WTC11 (cell line): ENCODE measurements at regions not wholly inside any gene's neighbourhood (a gene's known extent, or its start where the extent isn't known, plus 50 kb on each side); places are given as distances from the start of the nearest gene placed in this dataset.

Experiments
- ATAC-seq: fragments of 200-7000 bp; cut with Tn5 transposase; 2 replicates; pipeline ENCODE4 v1.10.0; 2021; ENCODE audit warnings: mild to moderate bottlenecking, moderate library complexity
- CTCF ChIA-PET: fragments of 300-600 bp; sonication (Branson Sonifier 250); formaldehyde crosslinking; loops from one replicate; lab custom pipeline; 2021; ENCODE audit warnings: antibody characterized with exemption; lab: Charles Lee
- POLR2A ChIA-PET: fragments of 350-600 bp; sonication (Branson Sonifier 250); formaldehyde crosslinking; loops from one replicate; lab custom pipeline; 2021; ENCODE audit warnings: antibody characterized with exemption; lab: Charles Lee
- DNase-seq: peaks from one replicate; pipeline ENCODE4 v3.0.0; 2021; ENCODE audit warnings: low spot score
- H3K27ac Mint-ChIP-seq: 2 replicates; pipeline ENCODE4 v1.8.0; 2021; ENCODE audit warnings: mixed read lengths
- H3K27me3 Mint-ChIP-seq: 2 replicates; pipeline ENCODE4 v1.8.0; 2021; ENCODE audit warnings: low read depth, mild to moderate bottlenecking, moderate library complexity, mixed read lengths
- H3K36me3 Mint-ChIP-seq: 2 replicates; pipeline ENCODE4 v1.8.0; 2021; ENCODE audit warnings: mixed read lengths
- H3K4me1 Mint-ChIP-seq: 2 replicates; pipeline ENCODE4 v1.8.0; 2022; ENCODE audit warnings: mixed read lengths
- H3K4me3 Mint-ChIP-seq: 2 replicates; pipeline ENCODE4 v1.8.0; 2021; ENCODE audit warnings: mild to moderate bottlenecking, moderate library complexity, mixed read lengths
- H3K9me3 Mint-ChIP-seq: 2 replicates; pipeline ENCODE4 v1.8.0; 2021; ENCODE audit warnings: mixed read lengths
- ATF1 ChIP-seq: sonication (generic); formaldehyde crosslinking; IDR thresholded peaks from 2 replicates; pipeline ENCODE4 v1.8.1; 2023; ENCODE audit warnings: mild to moderate bottlenecking, moderate library complexity, missing genetic modification reagents
- EMX1 ChIP-seq: fragments of 250-450 bp; sonication (Bioruptor Pico); IDR thresholded peaks from 2 replicates; pipeline ENCODE4 v1.8.0; 2021; ENCODE audit warnings: mild to moderate bottlenecking
- FOXJ3 ChIP-seq: sonication (generic); formaldehyde crosslinking; IDR thresholded peaks from 2 replicates; pipeline ENCODE4 v1.9.0; 2021; ENCODE audit warnings: missing genetic modification reagents, mild to moderate bottlenecking, borderline replicate concordance
- FOXK1 ChIP-seq: sonication (generic); formaldehyde crosslinking; IDR thresholded peaks from 2 replicates; pipeline ENCODE4 v1.8.0; 2022; ENCODE audit warnings: mild to moderate bottlenecking, moderate library complexity, missing genetic modification reagents
- GABPB1 ChIP-seq: sonication (generic); formaldehyde crosslinking; IDR thresholded peaks from 2 replicates; pipeline ENCODE4 v1.8.1; 2023; ENCODE audit warnings: mild to moderate bottlenecking, missing genetic modification reagents
- NFATC4 ChIP-seq: fragments of 250-450 bp; sonication (Bioruptor Pico); IDR thresholded peaks from 2 replicates; pipeline ENCODE4 v1.9.0; 2021; ENCODE audit warnings: mild to moderate bottlenecking
- NFE2L1 ChIP-seq: sonication (generic); formaldehyde crosslinking; IDR thresholded peaks from 2 replicates; pipeline ENCODE4 v1.8.1; 2023; ENCODE audit warnings: missing genetic modification reagents
- NR1H2 ChIP-seq: sonication (generic); formaldehyde crosslinking; IDR thresholded peaks from 2 replicates; pipeline ENCODE4 v1.9.0; 2021; ENCODE audit warnings: mild to moderate bottlenecking, moderate library complexity, missing genetic modification reagents
- TCF7 ChIP-seq: sonication (generic); formaldehyde crosslinking; IDR thresholded peaks from 2 replicates; pipeline ENCODE4 v1.8.0; 2022; ENCODE audit warnings: mild to moderate bottlenecking, low read depth, missing genetic modification reagents, moderate library complexity
- TEAD4 ChIP-seq: sonication (generic); formaldehyde crosslinking; IDR thresholded peaks from 2 replicates; pipeline ENCODE4 v1.8.0; 2022; ENCODE audit warnings: mild to moderate bottlenecking, missing genetic modification reagents
- ZNF219 ChIP-seq: sonication (generic); formaldehyde crosslinking; IDR thresholded peaks from 2 replicates; pipeline ENCODE4 v1.8.0; 2023; ENCODE audit warnings: missing genetic modification reagents, mild to moderate bottlenecking, borderline replicate concordance
- ZNF232 ChIP-seq: sonication (generic); formaldehyde crosslinking; IDR thresholded peaks from 2 replicates; pipeline ENCODE4 v1.8.0; 2022; ENCODE audit warnings: mild to moderate bottlenecking, missing genetic modification reagents
- TF ChIP-seq, protein P1 (sequence below): fragments of 250-450 bp; sonication (Bioruptor Pico); IDR thresholded peaks from 2 replicates; pipeline ENCODE4 v1.8.0; 2021; ENCODE audit warnings: mild to moderate bottlenecking
- TF ChIP-seq, protein P2 (sequence below): sonication (generic); formaldehyde crosslinking; IDR thresholded peaks from 2 replicates; pipeline ENCODE4 v1.8.0; 2022; ENCODE audit warnings: missing genetic modification reagents
- TF ChIP-seq, protein P3 (sequence below): fragments of 250-450 bp; sonication (Bioruptor Pico); IDR thresholded peaks from 2 replicates; pipeline ENCODE4 v1.9.0; 2021; ENCODE audit warnings: mild to moderate bottlenecking
- TF ChIP-seq, protein P4 (sequence below): sonication (generic); formaldehyde crosslinking; IDR thresholded peaks from 2 replicates; pipeline ENCODE4 v1.8.1; 2022; ENCODE audit warnings: mild to moderate bottlenecking, missing genetic modification reagents, moderate library complexity, borderline replicate concordance
- TF ChIP-seq, protein P5 (sequence below): sonication (generic); formaldehyde crosslinking; conservative IDR thresholded peaks from 2 replicates; pipeline ENCODE4 v1.8.1; 2023; ENCODE audit warnings: mild to moderate bottlenecking, low read depth, missing genetic modification reagents, moderate library complexity
- TF ChIP-seq, protein P6 (sequence below): sonication (generic); formaldehyde crosslinking; IDR thresholded peaks from 2 replicates; pipeline ENCODE4 v1.8.1; 2023; ENCODE audit warnings: mild to moderate bottlenecking, missing genetic modification reagents, borderline replicate concordance
- TF ChIP-seq, protein P7 (sequence below): sonication (generic); formaldehyde crosslinking; IDR thresholded peaks from 2 replicates; pipeline ENCODE4 v1.8.0; 2022; ENCODE audit warnings: mild to moderate bottlenecking, missing genetic modification reagents

DNA sequence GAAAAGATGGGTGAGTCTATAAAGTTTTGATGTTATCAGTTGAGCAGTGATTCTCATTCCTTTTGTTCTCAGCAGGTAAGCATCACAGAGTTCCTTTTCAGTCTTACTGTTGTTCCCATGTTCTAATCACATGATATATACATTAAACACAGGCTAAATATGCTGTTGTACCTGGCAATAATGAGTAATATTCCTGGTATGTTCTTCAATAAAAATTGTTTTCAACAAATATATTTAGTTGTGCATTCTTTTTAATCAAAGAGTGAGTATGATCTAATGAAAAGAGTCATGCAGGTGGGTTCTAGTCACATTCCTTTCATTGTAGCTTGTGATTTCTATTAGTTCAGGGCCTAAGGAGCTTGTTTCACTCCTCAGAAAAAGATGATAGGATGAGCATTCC lies 288.3 kb upstream of the NETO1 start (continued):
- no peak for TF ChIP-seq TCF7 (CRISPR knock-in tag)
- TF ChIP-seq, protein P1, sequence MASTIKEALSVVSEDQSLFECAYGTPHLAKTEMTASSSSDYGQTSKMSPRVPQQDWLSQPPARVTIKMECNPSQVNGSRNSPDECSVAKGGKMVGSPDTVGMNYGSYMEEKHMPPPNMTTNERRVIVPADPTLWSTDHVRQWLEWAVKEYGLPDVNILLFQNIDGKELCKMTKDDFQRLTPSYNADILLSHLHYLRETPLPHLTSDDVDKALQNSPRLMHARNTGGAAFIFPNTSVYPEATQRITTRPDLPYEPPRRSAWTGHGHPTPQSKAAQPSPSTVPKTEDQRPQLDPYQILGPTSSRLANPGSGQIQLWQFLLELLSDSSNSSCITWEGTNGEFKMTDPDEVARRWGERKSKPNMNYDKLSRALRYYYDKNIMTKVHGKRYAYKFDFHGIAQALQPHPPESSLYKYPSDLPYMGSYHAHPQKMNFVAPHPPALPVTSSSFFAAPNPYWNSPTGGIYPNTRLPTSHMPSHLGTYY (CRISPR knock-in tag) = no peak
- no peak for TF ChIP-seq ZNF219
- TF ChIP-seq, protein P2, sequence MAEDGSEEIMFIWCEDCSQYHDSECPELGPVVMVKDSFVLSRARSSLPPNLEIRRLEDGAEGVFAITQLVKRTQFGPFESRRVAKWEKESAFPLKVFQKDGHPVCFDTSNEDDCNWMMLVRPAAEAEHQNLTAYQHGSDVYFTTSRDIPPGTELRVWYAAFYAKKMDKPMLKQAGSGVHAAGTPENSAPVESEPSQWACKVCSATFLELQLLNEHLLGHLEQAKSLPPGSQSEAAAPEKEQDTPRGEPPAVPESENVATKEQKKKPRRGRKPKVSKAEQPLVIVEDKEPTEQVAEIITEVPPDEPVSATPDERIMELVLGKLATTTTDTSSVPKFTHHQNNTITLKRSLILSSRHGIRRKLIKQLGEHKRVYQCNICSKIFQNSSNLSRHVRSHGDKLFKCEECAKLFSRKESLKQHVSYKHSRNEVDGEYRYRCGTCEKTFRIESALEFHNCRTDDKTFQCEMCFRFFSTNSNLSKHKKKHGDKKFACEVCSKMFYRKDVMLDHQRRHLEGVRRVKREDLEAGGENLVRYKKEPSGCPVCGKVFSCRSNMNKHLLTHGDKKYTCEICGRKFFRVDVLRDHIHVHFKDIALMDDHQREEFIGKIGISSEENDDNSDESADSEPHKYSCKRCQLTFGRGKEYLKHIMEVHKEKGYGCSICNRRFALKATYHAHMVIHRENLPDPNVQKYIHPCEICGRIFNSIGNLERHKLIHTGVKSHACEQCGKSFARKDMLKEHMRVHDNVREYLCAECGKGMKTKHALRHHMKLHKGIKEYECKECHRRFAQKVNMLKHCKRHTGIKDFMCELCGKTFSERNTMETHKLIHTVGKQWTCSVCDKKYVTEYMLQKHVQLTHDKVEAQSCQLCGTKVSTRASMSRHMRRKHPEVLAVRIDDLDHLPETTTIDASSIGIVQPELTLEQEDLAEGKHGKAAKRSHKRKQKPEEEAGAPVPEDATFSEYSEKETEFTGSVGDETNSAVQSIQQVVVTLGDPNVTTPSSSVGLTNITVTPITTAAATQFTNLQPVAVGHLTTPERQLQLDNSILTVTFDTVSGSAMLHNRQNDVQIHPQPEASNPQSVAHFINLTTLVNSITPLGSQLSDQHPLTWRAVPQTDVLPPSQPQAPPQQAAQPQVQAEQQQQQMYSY = no peak
- TF ChIP-seq NFATC4 (CRISPR knock-in tag) = no peak
- TF ChIP-seq EMX1 (CRISPR knock-in tag) = no peak
- TF ChIP-seq GABPB1 = no peak
- TF ChIP-seq, protein P3, sequence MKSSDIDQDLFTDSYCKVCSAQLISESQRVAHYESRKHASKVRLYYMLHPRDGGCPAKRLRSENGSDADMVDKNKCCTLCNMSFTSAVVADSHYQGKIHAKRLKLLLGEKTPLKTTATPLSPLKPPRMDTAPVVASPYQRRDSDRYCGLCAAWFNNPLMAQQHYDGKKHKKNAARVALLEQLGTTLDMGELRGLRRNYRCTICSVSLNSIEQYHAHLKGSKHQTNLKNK (CRISPR knock-in tag) = no peak
- TF ChIP-seq, protein P4, sequence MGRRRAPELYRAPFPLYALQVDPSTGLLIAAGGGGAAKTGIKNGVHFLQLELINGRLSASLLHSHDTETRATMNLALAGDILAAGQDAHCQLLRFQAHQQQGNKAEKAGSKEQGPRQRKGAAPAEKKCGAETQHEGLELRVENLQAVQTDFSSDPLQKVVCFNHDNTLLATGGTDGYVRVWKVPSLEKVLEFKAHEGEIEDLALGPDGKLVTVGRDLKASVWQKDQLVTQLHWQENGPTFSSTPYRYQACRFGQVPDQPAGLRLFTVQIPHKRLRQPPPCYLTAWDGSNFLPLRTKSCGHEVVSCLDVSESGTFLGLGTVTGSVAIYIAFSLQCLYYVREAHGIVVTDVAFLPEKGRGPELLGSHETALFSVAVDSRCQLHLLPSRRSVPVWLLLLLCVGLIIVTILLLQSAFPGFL = no peak

DNA sequence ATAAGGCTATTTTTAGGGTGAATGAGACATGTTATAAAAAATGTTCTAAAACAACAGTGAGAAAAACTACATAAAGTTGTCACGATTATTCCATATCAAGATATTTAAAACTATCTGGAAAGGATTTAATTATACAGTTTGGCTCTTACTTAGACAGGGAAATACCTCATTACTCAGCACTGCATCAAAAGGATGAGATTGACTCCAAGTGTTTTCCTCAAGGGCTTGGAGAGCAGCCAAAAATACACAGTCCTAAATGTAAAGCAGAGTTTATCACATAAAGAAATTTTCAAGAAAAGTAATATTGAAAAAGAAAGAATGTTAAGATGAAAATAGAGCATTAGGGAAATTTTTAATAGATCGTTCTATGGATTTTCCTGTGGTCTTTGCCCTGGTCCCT lies 285.5 kb upstream of the NETO1 start:
- TF ChIP-seq FOXJ3 (CRISPR knock-in tag) (no peak), NFE2L1 (CRISPR knock-in tag) (no peak), NR1H2 (CRISPR knock-in tag) (no peak), ATF1 (CRISPR knock-in tag) (no peak), ZNF232 (CRISPR knock-in tag) (no peak), GABPB1 (no peak)
- TF ChIP-seq, protein P5, sequence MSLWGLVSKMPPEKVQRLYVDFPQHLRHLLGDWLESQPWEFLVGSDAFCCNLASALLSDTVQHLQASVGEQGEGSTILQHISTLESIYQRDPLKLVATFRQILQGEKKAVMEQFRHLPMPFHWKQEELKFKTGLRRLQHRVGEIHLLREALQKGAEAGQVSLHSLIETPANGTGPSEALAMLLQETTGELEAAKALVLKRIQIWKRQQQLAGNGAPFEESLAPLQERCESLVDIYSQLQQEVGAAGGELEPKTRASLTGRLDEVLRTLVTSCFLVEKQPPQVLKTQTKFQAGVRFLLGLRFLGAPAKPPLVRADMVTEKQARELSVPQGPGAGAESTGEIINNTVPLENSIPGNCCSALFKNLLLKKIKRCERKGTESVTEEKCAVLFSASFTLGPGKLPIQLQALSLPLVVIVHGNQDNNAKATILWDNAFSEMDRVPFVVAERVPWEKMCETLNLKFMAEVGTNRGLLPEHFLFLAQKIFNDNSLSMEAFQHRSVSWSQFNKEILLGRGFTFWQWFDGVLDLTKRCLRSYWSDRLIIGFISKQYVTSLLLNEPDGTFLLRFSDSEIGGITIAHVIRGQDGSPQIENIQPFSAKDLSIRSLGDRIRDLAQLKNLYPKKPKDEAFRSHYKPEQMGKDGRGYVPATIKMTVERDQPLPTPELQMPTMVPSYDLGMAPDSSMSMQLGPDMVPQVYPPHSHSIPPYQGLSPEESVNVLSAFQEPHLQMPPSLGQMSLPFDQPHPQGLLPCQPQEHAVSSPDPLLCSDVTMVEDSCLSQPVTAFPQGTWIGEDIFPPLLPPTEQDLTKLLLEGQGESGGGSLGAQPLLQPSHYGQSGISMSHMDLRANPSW (CRISPR knock-in tag) = no peak
- Mint-ChIP-seq H3K27me3 (no peaks in the 10 kb centered on the region), H3K36me3 (no peaks in the 10 kb centered on the region), H3K4me1 (peaks cover 5% of the 10 kb centered on the region), H3K9me3 (no peaks in the 10 kb centered on the region), H3K4me3 (no peak overlapping the region), H3K27ac (no peak overlapping the region)
- no peak for ATAC-seq
- ChIA-PET POLR2A (no interaction called here), CTCF (no interaction called here)
- DNase-seq = no peak

DNA sequence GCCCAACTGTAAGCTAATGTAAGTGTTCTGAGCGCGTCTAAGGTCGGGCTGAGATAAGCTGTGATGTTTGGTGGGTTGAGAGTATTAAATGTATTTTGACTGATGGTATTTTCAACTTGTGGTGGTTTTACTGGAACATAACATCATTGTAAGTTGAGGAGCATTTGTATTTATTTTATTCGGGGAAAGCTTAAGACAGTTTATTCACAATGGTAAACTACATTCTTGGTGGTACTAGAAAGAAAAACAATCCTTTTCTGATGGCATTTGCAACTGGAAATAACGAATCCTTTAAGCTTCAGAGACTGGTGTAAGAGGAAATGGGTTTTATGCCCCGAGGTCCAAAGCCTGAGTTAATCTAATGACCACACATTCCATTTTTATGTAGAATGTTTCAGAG lies 283.3 kb upstream of the NETO1 start:
- TF ChIP-seq, protein P6, sequence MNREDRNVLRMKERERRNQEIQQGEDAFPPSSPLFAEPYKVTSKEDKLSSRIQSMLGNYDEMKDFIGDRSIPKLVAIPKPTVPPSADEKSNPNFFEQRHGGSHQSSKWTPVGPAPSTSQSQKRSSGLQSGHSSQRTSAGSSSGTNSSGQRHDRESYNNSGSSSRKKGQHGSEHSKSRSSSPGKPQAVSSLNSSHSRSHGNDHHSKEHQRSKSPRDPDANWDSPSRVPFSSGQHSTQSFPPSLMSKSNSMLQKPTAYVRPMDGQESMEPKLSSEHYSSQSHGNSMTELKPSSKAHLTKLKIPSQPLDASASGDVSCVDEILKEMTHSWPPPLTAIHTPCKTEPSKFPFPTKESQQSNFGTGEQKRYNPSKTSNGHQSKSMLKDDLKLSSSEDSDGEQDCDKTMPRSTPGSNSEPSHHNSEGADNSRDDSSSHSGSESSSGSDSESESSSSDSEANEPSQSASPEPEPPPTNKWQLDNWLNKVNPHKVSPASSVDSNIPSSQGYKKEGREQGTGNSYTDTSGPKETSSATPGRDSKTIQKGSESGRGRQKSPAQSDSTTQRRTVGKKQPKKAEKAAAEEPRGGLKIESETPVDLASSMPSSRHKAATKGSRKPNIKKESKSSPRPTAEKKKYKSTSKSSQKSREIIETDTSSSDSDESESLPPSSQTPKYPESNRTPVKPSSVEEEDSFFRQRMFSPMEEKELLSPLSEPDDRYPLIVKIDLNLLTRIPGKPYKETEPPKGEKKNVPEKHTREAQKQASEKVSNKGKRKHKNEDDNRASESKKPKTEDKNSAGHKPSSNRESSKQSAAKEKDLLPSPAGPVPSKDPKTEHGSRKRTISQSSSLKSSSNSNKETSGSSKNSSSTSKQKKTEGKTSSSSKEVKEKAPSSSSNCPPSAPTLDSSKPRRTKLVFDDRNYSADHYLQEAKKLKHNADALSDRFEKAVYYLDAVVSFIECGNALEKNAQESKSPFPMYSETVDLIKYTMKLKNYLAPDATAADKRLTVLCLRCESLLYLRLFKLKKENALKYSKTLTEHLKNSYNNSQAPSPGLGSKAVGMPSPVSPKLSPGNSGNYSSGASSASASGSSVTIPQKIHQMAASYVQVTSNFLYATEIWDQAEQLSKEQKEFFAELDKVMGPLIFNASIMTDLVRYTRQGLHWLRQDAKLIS (CRISPR knock-in tag) = no peak
- no peak for TF ChIP-seq TEAD4 (CRISPR knock-in tag)
- TF ChIP-seq FOXK1 = no peak
- TF ChIP-seq, protein P7, sequence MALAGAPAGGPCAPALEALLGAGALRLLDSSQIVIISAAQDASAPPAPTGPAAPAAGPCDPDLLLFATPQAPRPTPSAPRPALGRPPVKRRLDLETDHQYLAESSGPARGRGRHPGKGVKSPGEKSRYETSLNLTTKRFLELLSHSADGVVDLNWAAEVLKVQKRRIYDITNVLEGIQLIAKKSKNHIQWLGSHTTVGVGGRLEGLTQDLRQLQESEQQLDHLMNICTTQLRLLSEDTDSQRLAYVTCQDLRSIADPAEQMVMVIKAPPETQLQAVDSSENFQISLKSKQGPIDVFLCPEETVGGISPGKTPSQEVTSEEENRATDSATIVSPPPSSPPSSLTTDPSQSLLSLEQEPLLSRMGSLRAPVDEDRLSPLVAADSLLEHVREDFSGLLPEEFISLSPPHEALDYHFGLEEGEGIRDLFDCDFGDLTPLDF = no peak
- Mint-ChIP-seq H3K27ac (no peak overlapping the region), H3K27me3 (no peaks in the 10 kb centered on the region), H3K9me3 (no peaks in the 10 kb centered on the region), H3K36me3 (no peaks in the 10 kb centered on the region), H3K4me1 (peaks cover 5% of the 10 kb centered on the region), H3K4me3 (no peak overlapping the region)
- ATAC-seq (no peak), DNase-seq (no peak)
- POLR2A ChIA-PET = no interaction called here
- CTCF ChIA-PET = no interaction called here
